Activated naive CD4-positive, alpha-beta T cell treated with anti-CD3 and anti-CD28 coated beads, Interleukin-2, amount 50 U/mL, for 24 hours (primary cell): ENCODE measurements at regions not wholly inside any gene's neighbourhood (a gene's known extent, or its start where the extent isn't known, plus 50 kb on each side); places are given as distances from the start of the nearest gene placed in this dataset.
"Not testable (repeated sequence)": the region's sequence is repeated elsewhere in the genome, so short reads cannot be mapped to it uniquely, and the experiment has no call there.

ENCODE experiments used
- H3K27ac Mint-ChIP-seq: one replicate; pipeline ENCODE4 v1.8.0; 2021; ENCODE audit warnings: mild to moderate bottlenecking, mixed read lengths
- H3K27me3 Mint-ChIP-seq: one replicate; pipeline ENCODE4 v1.8.0; 2021; ENCODE audit warnings: mixed read lengths
- H3K36me3 Mint-ChIP-seq: one replicate; pipeline ENCODE4 v1.8.0; 2021; ENCODE audit warnings: mixed read lengths
- H3K4me1 Mint-ChIP-seq: one replicate; pipeline ENCODE4 v1.8.0; 2021; ENCODE audit warnings: mixed read lengths
- H3K4me3 Mint-ChIP-seq: one replicate; pipeline ENCODE4 v1.8.0; 2021; ENCODE audit warnings: mild to moderate bottlenecking, mixed read lengths
- H3K9me3 Mint-ChIP-seq: one replicate; pipeline ENCODE4 v1.8.0; 2021; ENCODE audit warnings: mixed read lengths

- Mint-ChIP-seq H3K9me3 (no peaks in the 10 kb centered on the region), H3K36me3 (no peaks in the 10 kb centered on the region), H3K4me3 (no peak overlapping the region), H3K27me3 (peaks cover 15% of the 10 kb centered on the region), H3K27ac (no peak overlapping the region), H3K4me1 (no peaks in the 10 kb centered on the region)
These were observed 513.5 kb downstream of the TRIB2 start for GRCh38 chr2:13230221-13230620.

- Mint-ChIP-seq H3K4me3 (no peak overlapping the region), H3K4me1 (no peaks in the 10 kb centered on the region), H3K9me3 (no peaks in the 10 kb centered on the region), H3K27ac (no peak overlapping the region), H3K36me3 (no peaks in the 10 kb centered on the region), H3K27me3 (peaks cover 6% of the 10 kb centered on the region)
These were observed 523.3 kb downstream of the TRIB2 start for GRCh38 chr2:13240061-13240460.

GRCh38 chr2:13240789-13241487 is 524.2 kb downstream of the TRIB2 start:
- peaks cover 6% of the 10 kb centered on the region for H3K27me3 Mint-ChIP-seq
- no peaks in the 10 kb centered on the region for H3K36me3 Mint-ChIP-seq
- H3K4me3 Mint-ChIP-seq, result no peak overlapping the region
- no peaks in the 10 kb centered on the region for H3K4me1 Mint-ChIP-seq
- H3K9me3 Mint-ChIP-seq, result no peaks in the 10 kb centered on the region
- no peak overlapping the region for H3K27ac Mint-ChIP-seq

- Mint-ChIP-seq H3K4me3 (no peak overlapping the region), H3K27ac (no peak overlapping the region), H3K9me3 (no peaks in the 10 kb centered on the region), H3K27me3 (peaks cover 6% of the 10 kb centered on the region), H3K36me3 (no peaks in the 10 kb centered on the region), H3K4me1 (no peaks in the 10 kb centered on the region)
These were observed 535.9 kb downstream of the TRIB2 start for GRCh38 chr2:13252615-13253014.

GRCh38 chr2:13255485-13255884 is 538.7 kb downstream of the TRIB2 start:
- H3K36me3 Mint-ChIP-seq, result no peaks in the 10 kb centered on the region

GRCh38 chr2:13260402-13260801 is 543.7 kb downstream of the TRIB2 start:
- Mint-ChIP-seq H3K27ac (no peak overlapping the region), H3K4me3 (no peak overlapping the region), H3K9me3 (peaks cover 7% of the 10 kb centered on the region), H3K36me3 (no peaks in the 10 kb centered on the region), H3K4me1 (no peaks in the 10 kb centered on the region), H3K27me3 (peaks cover 5% of the 10 kb centered on the region)

More at GRCh38 chr2:13255485-13255884, 538.7 kb downstream of the TRIB2 start:
- H3K27ac Mint-ChIP-seq, result no peak overlapping the region
- H3K4me3 Mint-ChIP-seq, result no peak overlapping the region
- peaks cover 7% of the 10 kb centered on the region for H3K9me3 Mint-ChIP-seq
- H3K27me3 Mint-ChIP-seq, result peaks cover 11% of the 10 kb centered on the region
- no peaks in the 10 kb centered on the region for H3K4me1 Mint-ChIP-seq

- H3K27me3 Mint-ChIP-seq, result no peaks in the 10 kb centered on the region
- H3K9me3 Mint-ChIP-seq, result no peaks in the 10 kb centered on the region
- no peaks in the 10 kb centered on the region for H3K36me3 Mint-ChIP-seq
- H3K4me1 Mint-ChIP-seq, result no peaks in the 10 kb centered on the region
- no peak overlapping the region for H3K4me3 Mint-ChIP-seq
- no peak overlapping the region for H3K27ac Mint-ChIP-seq
These were observed 549.4 kb downstream of the TRIB2 start for GRCh38 chr2:13266166-13266565.

- no peak overlapping the region for H3K27ac Mint-ChIP-seq
- no peaks in the 10 kb centered on the region for H3K4me1 Mint-ChIP-seq
- H3K9me3 Mint-ChIP-seq, result no peaks in the 10 kb centered on the region
- H3K36me3 Mint-ChIP-seq, result no peaks in the 10 kb centered on the region
- H3K4me3 Mint-ChIP-seq, result no peak overlapping the region
- no peaks in the 10 kb centered on the region for H3K27me3 Mint-ChIP-seq
These were observed 568.0 kb downstream of the TRIB2 start for GRCh38 chr2:13284688-13285087.

- no peak overlapping the region for H3K4me3 Mint-ChIP-seq
- H3K27me3 Mint-ChIP-seq, result no peaks in the 10 kb centered on the region
- no peaks in the 10 kb centered on the region for H3K4me1 Mint-ChIP-seq
- H3K27ac Mint-ChIP-seq, result no peak overlapping the region
- no peaks in the 10 kb centered on the region for H3K36me3 Mint-ChIP-seq
- H3K9me3 Mint-ChIP-seq, result no peaks in the 10 kb centered on the region
These were observed 572.6 kb downstream of the TRIB2 start for GRCh38 chr2:13289310-13289709.

- H3K27me3 Mint-ChIP-seq, H3K36me3 Mint-ChIP-seq, H3K27ac Mint-ChIP-seq, H3K9me3 Mint-ChIP-seq, H3K4me3 Mint-ChIP-seq, H3K4me1 Mint-ChIP-seq: not testable (repeated sequence)
These were observed 591.7 kb downstream of the TRIB2 start for GRCh38 chr2:13308478-13308805.

- Mint-ChIP-seq H3K4me1 (no peaks in the 10 kb centered on the region), H3K4me3 (no peak overlapping the region), H3K36me3 (no peaks in the 10 kb centered on the region), H3K27me3 (peaks cover 1% of the 10 kb centered on the region), H3K27ac (no peak overlapping the region), H3K9me3 (no peaks in the 10 kb centered on the region)
These were observed 592.3 kb downstream of the TRIB2 start for GRCh38 chr2:13308989-13309388.

- no peaks in the 10 kb centered on the region for H3K4me1 Mint-ChIP-seq
- no peaks in the 10 kb centered on the region for H3K36me3 Mint-ChIP-seq
- H3K27me3 Mint-ChIP-seq, result no peaks in the 10 kb centered on the region
- H3K27ac Mint-ChIP-seq, result no peak overlapping the region
- no peak overlapping the region for H3K4me3 Mint-ChIP-seq
- H3K9me3 Mint-ChIP-seq, result no peaks in the 10 kb centered on the region
These were observed 615.3 kb downstream of the TRIB2 start for GRCh38 chr2:13332060-13332459.

- not testable (repeated sequence) for H3K4me1 Mint-ChIP-seq, H3K27me3 Mint-ChIP-seq, H3K27ac Mint-ChIP-seq, H3K4me3 Mint-ChIP-seq, H3K9me3 Mint-ChIP-seq, H3K36me3 Mint-ChIP-seq
These were observed 617.3 kb downstream of the TRIB2 start for GRCh38 chr2:13334071-13334470.

GRCh38 chr2:13334545-13334944 is 617.8 kb downstream of the TRIB2 start:
- H3K4me1 Mint-ChIP-seq, result no peaks in the 10 kb centered on the region
- peaks cover 4% of the 10 kb centered on the region for H3K9me3 Mint-ChIP-seq
- H3K36me3 Mint-ChIP-seq, result no peaks in the 10 kb centered on the region
- no peak overlapping the region for H3K4me3 Mint-ChIP-seq
- no peak overlapping the region for H3K27ac Mint-ChIP-seq
- H3K27me3 Mint-ChIP-seq, result no peaks in the 10 kb centered on the region

- H3K9me3 Mint-ChIP-seq, result peaks cover 4% of the 10 kb centered on the region
- H3K4me3 Mint-ChIP-seq, result no peak overlapping the region
- no peaks in the 10 kb centered on the region for H3K36me3 Mint-ChIP-seq
- H3K27ac Mint-ChIP-seq, result no peak overlapping the region
- H3K27me3 Mint-ChIP-seq, result no peaks in the 10 kb centered on the region
- no peaks in the 10 kb centered on the region for H3K4me1 Mint-ChIP-seq
These were observed 619.3 kb downstream of the TRIB2 start for GRCh38 chr2:13335862-13336535.

GRCh38 chr2:13351068-13351467 is 634.3 kb downstream of the TRIB2 start:
- Mint-ChIP-seq H3K4me3 (no peak overlapping the region), H3K36me3 (no peaks in the 10 kb centered on the region), H3K4me1 (no peaks in the 10 kb centered on the region), H3K27ac (no peak overlapping the region), H3K27me3 (no peaks in the 10 kb centered on the region), H3K9me3 (peaks cover 4% of the 10 kb centered on the region)

GRCh38 chr2:13353083-13353482 is 636.3 kb downstream of the TRIB2 start:
- Mint-ChIP-seq H3K27ac (no peak overlapping the region), H3K4me3 (no peak overlapping the region), H3K27me3 (no peaks in the 10 kb centered on the region), H3K36me3 (no peaks in the 10 kb centered on the region), H3K4me1 (no peaks in the 10 kb centered on the region), H3K9me3 (peaks cover 4% of the 10 kb centered on the region)
